A673 (cell line): ENCODE measurements at regions not wholly inside any gene's neighbourhood (a gene's known extent, or its start where the extent isn't known, plus 50 kb on each side); places are given as distances from the start of the nearest gene placed in this dataset.
"Not testable (repeated sequence)": the region's sequence is repeated elsewhere in the genome, so short reads cannot be mapped to it uniquely, and the experiment has no call there.

ENCODE experiments used
- BruUV-seq: library from RNA; stranded (reverse); fragments of 400-500 nt; replicated peaks from 2 replicates; lab custom pipeline; 2021; lab: Mats Ljungman, UMichigan
- CTCF ChIA-PET: fragments of 300-600 bp; sonication (Branson Sonifier 250); formaldehyde crosslinking; loops from one replicate; lab custom pipeline; 2022; ENCODE audit warnings: antibody characterized with exemption; lab: Charles Lee
- POLR2A ChIA-PET: fragments of 300-600 bp; sonication (Branson Sonifier 250); formaldehyde crosslinking; loops from one replicate; lab custom pipeline; 2022; ENCODE audit warnings: antibody characterized with exemption; ENCODE audit not compliant: low non-redundant PET; lab: Charles Lee
- DNase-seq: peaks from one replicate; pipeline ENCODE4 v3.0.0-alpha.2; 2015; ENCODE audit warnings: low spot score
- H3K27ac ChIP-seq: fragments of 200-600 bp; sonication (generic); 2 replicates; pipeline ENCODE4 v1.5.1; 2016; ENCODE audit warnings: mixed run types, low read depth, mild to moderate bottlenecking, mixed read lengths, antibody characterized with exemption, low read length; ENCODE audit not compliant: poor library complexity, severe bottlenecking
- H3K27me3 ChIP-seq: fragments of 200-600 bp; sonication (generic); replicated peaks from 2 replicates; pipeline ENCODE4 v1.6.1; 2017; ENCODE audit warnings: mixed run types, low read depth, mild to moderate bottlenecking, mixed read lengths, antibody characterized with exemption, low read length; ENCODE audit not compliant: insufficient read depth, poor library complexity
- H3K36me3 ChIP-seq: fragments of 200-600 bp; sonication (generic); 2 replicates; pipeline ENCODE4 v1.6.1; 2016; ENCODE audit warnings: mixed run types, mild to moderate bottlenecking, mixed read lengths, antibody characterized with exemption, low read length; ENCODE audit not compliant: insufficient read depth, poor library complexity, severe bottlenecking
- H3K4me1 ChIP-seq: fragments of 200-600 bp; sonication (generic); 2 replicates; pipeline ENCODE4 v1.6.1; 2017; ENCODE audit warnings: mixed run types, mild to moderate bottlenecking, mixed read lengths, antibody characterized with exemption, low read length; ENCODE audit not compliant: insufficient read depth, poor library complexity, severe bottlenecking
- H3K4me3 ChIP-seq: fragments of 200-600 bp; sonication (generic); 2 replicates; pipeline ENCODE4 v1.5.1; 2016; ENCODE audit warnings: low read depth, mixed run types, mild to moderate bottlenecking, mixed read lengths, low read length; ENCODE audit not compliant: poor library complexity, severe bottlenecking
- H3K9me3 ChIP-seq: fragments of 200-600 bp; sonication (generic); 2 replicates; pipeline ENCODE4 v1.6.1; 2016; ENCODE audit warnings: mixed run types, low read depth, mild to moderate bottlenecking, mixed read lengths, antibody characterized with exemption, low read length; ENCODE audit not compliant: poor library complexity, severe bottlenecking
- CTCF ChIP-seq: fragments of 300-800, 200-600 bp; sonication (generic); conservative IDR thresholded peaks from 2 replicates; pipeline ENCODE4 v1.5.1; 2017; ENCODE audit warnings: low read depth, mild to moderate bottlenecking, antibody characterized with exemption, low read length, moderate library complexity, mixed read lengths
- EZH2 ChIP-seq: fragments of 200-600 bp; sonication (generic); IDR thresholded peaks from 2 replicates; pipeline ENCODE4 v1.6.1; 2017; ENCODE audit warnings: borderline replicate concordance, low read depth, mild to moderate bottlenecking, mixed read lengths, antibody characterized with exemption, low read length; ENCODE audit not compliant: poor library complexity, severe bottlenecking
- intact Hi-C: fragments of 100-400 bp; cut with micrococcal nuclease; formaldehyde crosslinking; loops from one replicate; pipeline ENCODE4 v1.10.0; 2022; ENCODE audit not compliant: unreplicated experiment

- Histone ChIP-seq H3K27ac (no peak overlapping the region), H3K4me1 (no peaks in the 10 kb centered on the region), H3K9me3 (no peaks in the 10 kb centered on the region), H3K4me3 (no peak overlapping the region), H3K27me3 (no peaks in the 10 kb centered on the region), H3K36me3 (no peaks in the 10 kb centered on the region)
- CTCF ChIA-PET = no interaction called here
- POLR2A ChIA-PET = no interaction called here
- TF ChIP-seq EZH2 (no peak), CTCF (no peak)
- no TSS peak for BruUV-seq
- DNase-seq = no peak
- intact Hi-C loops = no loop called here
Measured at GRCh38 chr11:22520521-22520920, 105.1 kb downstream of the FANCF start.

- H3K27ac ChIP-seq, intact Hi-C loops, POLR2A ChIA-PET, DNase-seq, H3K27me3 ChIP-seq, H3K9me3 ChIP-seq, BruUV-seq, H3K36me3 ChIP-seq, H3K4me1 ChIP-seq, H3K4me3 ChIP-seq, CTCF ChIA-PET: not testable (repeated sequence)
Measured at GRCh38 chr11:22518344-22518743, 107.3 kb downstream of the FANCF start.

DNA sequence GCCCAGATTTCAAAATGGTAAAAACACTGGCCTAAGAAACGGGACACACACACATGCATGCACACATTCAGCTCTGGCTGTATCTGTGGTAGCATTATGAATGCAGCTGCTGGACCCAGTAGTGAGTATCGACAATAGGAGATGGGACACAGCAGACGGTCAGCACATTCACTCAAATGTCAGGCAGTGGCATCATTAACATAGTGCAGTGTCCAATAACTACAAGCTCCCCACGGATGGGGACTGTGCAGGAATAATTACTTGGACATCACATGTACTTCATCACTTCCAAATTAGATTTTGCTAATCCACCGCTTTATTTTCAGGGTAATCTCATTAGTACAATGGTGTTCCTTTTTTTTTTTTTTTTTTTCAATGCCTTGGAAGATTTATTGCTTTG, 109.5 kb downstream of the FANCF start:
- Histone ChIP-seq H3K36me3 (no peaks in the 10 kb centered on the region), H3K27ac (no peak overlapping the region), H3K4me3 (no peak overlapping the region), H3K4me1 (no peaks in the 10 kb centered on the region), H3K9me3 (no peaks in the 10 kb centered on the region), H3K27me3 (no peaks in the 10 kb centered on the region)
- ChIA-PET CTCF (no interaction called here), POLR2A (no interaction called here)
- intact Hi-C loops = no loop called here
- BruUV-seq = no TSS peak
- no peak for DNase-seq
- TF ChIP-seq EZH2 (no peak), CTCF (no peak)

- intact Hi-C loops = no loop called here
- DNase-seq = no peak
- Histone ChIP-seq H3K4me1 (no peaks in the 10 kb centered on the region), H3K27ac (no peak overlapping the region), H3K36me3 (no peaks in the 10 kb centered on the region), H3K4me3 (no peak overlapping the region), H3K9me3 (no peaks in the 10 kb centered on the region), H3K27me3 (no peaks in the 10 kb centered on the region)
- TF ChIP-seq CTCF = no peak
- no peak for TF ChIP-seq EZH2
- BruUV-seq = no TSS peak
- ChIA-PET CTCF (no interaction called here), POLR2A (no interaction called here)
Measured at GRCh38 chr11:22512457-22512856, 113.2 kb downstream of the FANCF start.
